Omental fat pad (tissue), 3 donors: ENCODE measurements at regions not wholly inside any gene's neighbourhood (a gene's known extent, or its start where the extent isn't known, plus 50 kb on each side); places are given as distances from the start of the nearest gene placed in this dataset.

Experiments
- ATAC-seq: fragments of 150-250 bp; one replicate; pipeline ENCODE4 v1.9.1; 2016; ENCODE audit warnings: mild to moderate bottlenecking, moderate library complexity; ENCODE audit not compliant: low FRiP score
- DNase-seq: peaks from one replicate; pipeline ENCODE4 v3.0.0-alpha.2; 2019; ENCODE audit warnings: low spot score
- TF ChIP-seq, protein P1 (sequence below), 3 donors: fragments of 450-650 bp; IDR thresholded peaks; one replicate each; pipeline ENCODE4 v1.5.1; 2016 to 2017; ENCODE audit warnings: antibody characterized with exemption in 3 of 3, mild to moderate bottlenecking in 3 of 3, moderate library complexity in 2 of 3

DNA sequence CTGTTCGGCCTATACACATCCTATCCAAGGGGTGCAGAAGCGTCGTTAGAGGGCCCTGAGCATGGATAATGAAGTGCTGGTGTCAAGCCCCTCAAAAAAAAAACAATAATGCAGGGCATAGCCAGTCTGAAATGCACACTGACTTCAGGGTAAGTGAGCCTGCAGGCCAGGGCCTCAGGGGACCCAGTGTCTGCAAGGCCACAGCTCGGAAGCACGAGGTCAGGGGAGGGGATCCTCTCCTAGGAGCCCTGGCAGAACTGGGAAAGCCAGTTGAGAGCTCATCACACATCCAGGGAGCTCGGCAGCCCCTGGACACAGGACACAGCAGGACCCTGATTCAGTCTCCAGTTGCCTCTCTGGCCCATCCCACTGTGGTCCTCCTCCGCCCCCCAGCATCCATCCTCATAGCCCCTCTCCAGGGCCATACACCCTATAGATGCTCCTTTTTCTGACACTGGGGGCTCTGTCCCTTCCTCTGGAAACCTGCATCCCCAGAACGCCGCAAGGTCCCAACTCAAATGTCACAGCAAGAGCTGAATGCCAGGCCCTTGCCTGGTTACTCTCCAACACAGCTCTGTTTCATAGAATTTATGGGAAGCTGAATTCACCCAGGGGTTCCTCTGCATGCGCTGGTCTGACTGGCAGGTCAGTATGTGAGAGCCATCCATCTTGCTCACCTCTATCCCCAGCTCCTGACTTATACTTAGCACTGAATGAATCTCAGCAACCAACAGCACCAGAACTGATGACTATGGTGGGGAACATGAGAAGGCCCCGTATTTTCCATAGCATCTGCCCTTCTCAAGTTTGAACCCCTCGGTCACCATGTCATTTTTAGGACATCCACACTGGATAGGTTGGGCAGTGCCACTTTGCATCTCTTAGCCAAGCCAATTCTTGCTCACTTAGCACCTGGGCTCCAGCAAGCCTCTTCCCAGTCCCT lies 717.0 kb upstream of the IGFBP3 start:
- TF ChIP-seq, protein P1, sequence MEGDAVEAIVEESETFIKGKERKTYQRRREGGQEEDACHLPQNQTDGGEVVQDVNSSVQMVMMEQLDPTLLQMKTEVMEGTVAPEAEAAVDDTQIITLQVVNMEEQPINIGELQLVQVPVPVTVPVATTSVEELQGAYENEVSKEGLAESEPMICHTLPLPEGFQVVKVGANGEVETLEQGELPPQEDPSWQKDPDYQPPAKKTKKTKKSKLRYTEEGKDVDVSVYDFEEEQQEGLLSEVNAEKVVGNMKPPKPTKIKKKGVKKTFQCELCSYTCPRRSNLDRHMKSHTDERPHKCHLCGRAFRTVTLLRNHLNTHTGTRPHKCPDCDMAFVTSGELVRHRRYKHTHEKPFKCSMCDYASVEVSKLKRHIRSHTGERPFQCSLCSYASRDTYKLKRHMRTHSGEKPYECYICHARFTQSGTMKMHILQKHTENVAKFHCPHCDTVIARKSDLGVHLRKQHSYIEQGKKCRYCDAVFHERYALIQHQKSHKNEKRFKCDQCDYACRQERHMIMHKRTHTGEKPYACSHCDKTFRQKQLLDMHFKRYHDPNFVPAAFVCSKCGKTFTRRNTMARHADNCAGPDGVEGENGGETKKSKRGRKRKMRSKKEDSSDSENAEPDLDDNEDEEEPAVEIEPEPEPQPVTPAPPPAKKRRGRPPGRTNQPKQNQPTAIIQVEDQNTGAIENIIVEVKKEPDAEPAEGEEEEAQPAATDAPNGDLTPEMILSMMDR (IDR thresholded peaks at IDR 0.05): no peak
- DNase-seq (no peak), ATAC-seq (no peak)

DNA sequence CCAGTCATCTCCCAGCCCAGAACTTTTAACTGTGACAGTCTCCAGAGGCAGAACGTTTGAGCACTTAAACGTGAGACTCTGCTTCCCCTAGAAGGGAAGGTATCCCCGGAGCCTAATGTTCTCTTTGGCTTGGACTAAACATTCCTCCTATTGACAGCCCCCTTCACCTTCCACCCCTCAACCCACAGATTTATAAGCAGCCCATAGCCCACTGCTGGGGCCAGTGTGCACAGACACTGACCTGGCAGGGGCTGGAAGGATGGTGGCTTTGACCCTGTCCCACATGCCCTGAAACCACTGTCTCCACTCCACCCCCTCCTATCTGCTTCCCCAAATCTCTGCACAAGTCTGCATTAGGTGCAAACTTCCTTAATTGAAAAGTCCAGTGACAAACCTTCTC lies 715.0 kb upstream of the IGFBP3 start:
- DNase-seq: no peak
- TF ChIP-seq, protein P1 (IDR thresholded peaks at IDR 0.05): no peak
- ATAC-seq: no peak

DNA sequence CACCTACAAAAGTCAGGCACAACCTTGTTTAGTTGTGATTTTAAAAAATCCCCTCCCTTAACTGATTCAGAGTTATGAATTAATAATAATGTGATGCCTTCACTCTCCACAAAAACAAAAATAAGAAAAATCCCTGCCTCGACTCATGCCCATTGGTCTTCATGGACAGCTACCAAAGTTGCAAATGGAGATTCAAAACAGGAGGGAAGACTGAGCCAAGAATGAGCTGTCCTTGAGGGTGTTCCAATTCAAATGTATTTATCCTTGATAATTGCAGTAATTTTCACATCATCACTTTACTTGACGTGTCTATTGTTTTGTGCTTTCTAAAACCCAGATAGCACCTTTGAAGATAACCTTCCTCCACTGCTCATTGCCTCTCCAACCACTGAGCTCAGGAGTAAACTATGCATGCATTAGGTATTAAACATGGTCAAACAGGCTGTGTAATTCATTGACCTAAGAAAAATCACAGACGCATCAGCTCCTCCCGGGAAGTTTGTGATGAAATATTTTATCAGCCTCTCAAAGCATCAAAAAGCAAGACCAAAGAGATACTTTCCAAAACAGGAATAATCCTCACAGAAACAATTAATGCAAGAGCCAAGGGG lies 712.7 kb upstream of the IGFBP3 start:
- DNase-seq: no peak
- TF ChIP-seq, protein P1 (IDR thresholded peaks at IDR 0.05): no peak
- ATAC-seq: no peak

DNA sequence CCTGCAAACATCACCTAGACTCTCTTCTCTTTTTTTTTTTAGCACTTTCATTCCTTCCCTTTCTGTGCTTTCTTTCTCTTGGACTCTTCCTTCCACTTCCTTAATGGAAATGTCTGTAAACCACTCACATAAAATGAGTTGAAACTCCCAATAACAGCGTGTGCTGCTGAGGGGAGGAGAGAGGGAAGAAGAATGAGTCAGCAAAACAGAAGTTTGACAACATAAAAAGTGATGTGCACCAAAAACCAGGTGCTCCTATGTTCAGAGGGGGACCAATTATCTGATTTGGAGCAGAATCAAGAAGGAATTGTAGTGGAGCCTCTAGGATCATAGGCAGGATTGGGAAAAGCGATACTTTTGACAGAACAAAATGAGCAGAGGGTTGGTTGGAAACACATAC lies 712.1 kb upstream of the IGFBP3 start:
- DNase-seq: no peak
- ATAC-seq: no peak
- TF ChIP-seq, protein P1 (IDR thresholded peaks at IDR 0.05): no peak

DNA sequence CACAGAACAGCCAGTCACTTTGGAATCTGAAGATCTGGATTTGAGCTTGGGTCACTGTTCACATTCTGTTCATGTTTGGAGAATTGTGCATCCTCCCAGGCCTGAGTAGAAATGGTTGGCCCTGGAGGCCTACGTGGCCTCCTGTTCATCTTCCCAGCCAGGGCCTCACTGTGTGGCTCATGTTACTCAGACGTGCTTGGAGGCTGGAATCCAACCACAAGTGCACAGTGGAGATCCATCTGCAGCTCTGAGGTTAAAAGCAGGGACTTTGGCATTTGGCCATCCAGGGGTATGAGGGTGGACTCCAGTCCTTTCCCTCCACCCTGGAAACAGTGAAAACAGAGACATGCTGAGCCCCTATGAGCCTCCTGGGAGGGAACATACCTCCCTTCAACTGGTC lies 709.0 kb upstream of the IGFBP3 start:
- ATAC-seq: no peak
- TF ChIP-seq, protein P1 (IDR thresholded peaks at IDR 0.05): no peak
- no peak for DNase-seq

DNA sequence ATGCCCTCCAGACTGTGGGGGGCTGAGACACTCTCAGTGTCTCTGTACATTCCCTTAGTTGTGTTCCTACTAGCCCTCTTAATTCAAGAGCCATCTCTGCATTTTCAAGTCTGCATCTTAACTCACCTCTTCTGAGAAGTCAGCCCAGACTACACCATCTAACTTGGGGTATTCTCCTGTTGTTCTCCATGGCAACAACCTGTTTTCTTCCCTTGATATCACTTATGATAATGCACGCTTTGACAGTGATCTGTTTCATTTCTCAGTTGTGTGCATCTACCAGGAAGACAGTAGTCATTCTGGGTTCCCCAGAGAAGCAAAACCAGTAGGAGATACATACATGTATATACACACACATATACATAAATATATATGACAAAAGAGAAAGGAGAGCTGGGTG lies 707.3 kb upstream of the IGFBP3 start:
- TF ChIP-seq, protein P1 (IDR thresholded peaks at IDR 0.05): no peak
- ATAC-seq (no peak), DNase-seq (no peak)
